ENCODE measurements at regions not wholly inside any gene's neighbourhood (a gene's known extent, or its start where the extent isn't known, plus 50 kb on each side); places are given as distances from the start of the nearest gene placed in this dataset.

DNA sequence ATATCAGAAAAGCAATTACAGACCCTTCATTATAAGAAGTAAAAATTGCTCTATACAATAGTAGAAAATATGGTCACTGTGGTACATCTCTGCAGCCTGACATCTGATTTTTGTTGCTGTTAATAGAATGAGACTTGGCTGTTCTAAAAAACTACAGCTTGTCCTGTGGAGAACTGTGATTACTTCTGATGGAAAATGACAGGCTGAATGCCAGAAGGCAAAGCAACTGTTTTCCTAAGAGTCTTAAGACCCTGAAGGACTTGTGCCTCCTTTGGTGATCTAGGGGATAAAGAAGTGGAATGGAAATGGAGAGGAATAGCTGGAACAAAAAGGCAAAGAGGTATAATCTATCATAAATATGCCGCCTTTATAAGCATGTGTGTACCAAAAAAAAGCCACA lies 314.8 kb downstream of the BCHE start:
- no peak overlapping the region for H3K4me3 ChIP-seq (ENCODE audit: insufficient read depth, low read depth, low read length)
- H3K4ac ChIP-seq (ENCODE audit: low read depth, low read length) = no peak overlapping the region
- H3K56ac ChIP-seq (ENCODE audit: extremely low read depth, insufficient read depth, low read length) = no peak overlapping the region
- no peak overlapping the region for H3K4me2 ChIP-seq (ENCODE audit: low read depth, low read length)
- no peak overlapping the region for H4K5ac ChIP-seq (ENCODE audit: low read depth, low read length)
- no peak for TF ChIP-seq RCOR1 (IDR thresholded peaks at IDR 0.05; ENCODE audit: insufficient replicate concordance, low read length)
- TF ChIP-seq, protein P1, sequence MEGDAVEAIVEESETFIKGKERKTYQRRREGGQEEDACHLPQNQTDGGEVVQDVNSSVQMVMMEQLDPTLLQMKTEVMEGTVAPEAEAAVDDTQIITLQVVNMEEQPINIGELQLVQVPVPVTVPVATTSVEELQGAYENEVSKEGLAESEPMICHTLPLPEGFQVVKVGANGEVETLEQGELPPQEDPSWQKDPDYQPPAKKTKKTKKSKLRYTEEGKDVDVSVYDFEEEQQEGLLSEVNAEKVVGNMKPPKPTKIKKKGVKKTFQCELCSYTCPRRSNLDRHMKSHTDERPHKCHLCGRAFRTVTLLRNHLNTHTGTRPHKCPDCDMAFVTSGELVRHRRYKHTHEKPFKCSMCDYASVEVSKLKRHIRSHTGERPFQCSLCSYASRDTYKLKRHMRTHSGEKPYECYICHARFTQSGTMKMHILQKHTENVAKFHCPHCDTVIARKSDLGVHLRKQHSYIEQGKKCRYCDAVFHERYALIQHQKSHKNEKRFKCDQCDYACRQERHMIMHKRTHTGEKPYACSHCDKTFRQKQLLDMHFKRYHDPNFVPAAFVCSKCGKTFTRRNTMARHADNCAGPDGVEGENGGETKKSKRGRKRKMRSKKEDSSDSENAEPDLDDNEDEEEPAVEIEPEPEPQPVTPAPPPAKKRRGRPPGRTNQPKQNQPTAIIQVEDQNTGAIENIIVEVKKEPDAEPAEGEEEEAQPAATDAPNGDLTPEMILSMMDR (conservative IDR thresholded peaks at IDR 0.05; ENCODE audit: low read depth, low read length) = no peak
- no peak overlapping the region for H4K8ac ChIP-seq (ENCODE audit: low read depth in 2 of 2, low read length in 2 of 2)
- H2AFZ ChIP-seq (replicated peaks; ENCODE audit: low read length, poor library complexity) = no peak overlapping the region
- H2BK120ac ChIP-seq (ENCODE audit: low read depth, low read length) = no peak overlapping the region
- no peak for DNase-seq
- no peaks in the 10 kb centered on the region for H3K36me3 ChIP-seq (ENCODE audit: control insufficient read depth, insufficient read depth, low read length)
- no peak overlapping the region for H2AK9ac ChIP-seq (replicated peaks; ENCODE audit: low read depth, low read length, poor library complexity)
- no peak overlapping the region for H3K18ac ChIP-seq (ENCODE audit: low read depth, low read length)
- intact Hi-C loops (cut with micrococcal nuclease) (no loop called here), dilution Hi-C loops (cut with HindIII; ENCODE audit: low sequenced_read_pairs, unreplicated experiment) (no loop called here), in situ Hi-C loops (cut with MboI; ENCODE audit: low sequenced_read_pairs) (no loop called here)
- no CpG with 5 or more reads among the region's 1 CpG for WGBS, 2 experiments (ENCODE audit: extremely low coverage in 2 of 2, insufficient read length in 1 of 2)
- H3K14ac ChIP-seq (replicated peaks; ENCODE audit: low read depth, low read length) = no peak overlapping the region
- H3K23ac ChIP-seq (ENCODE audit: low read depth, low read length) = no peak overlapping the region
- H3K9me3 ChIP-seq (ENCODE audit: control insufficient read depth, insufficient read depth, low read length) = no peaks in the 10 kb centered on the region
- no peak for ATAC-seq (ENCODE audit: low read depth)
- no peaks in the 10 kb centered on the region for H3K27me3 ChIP-seq (ENCODE audit: control insufficient read depth, insufficient read depth, low read length)
- H2BK15ac ChIP-seq (ENCODE audit: low read depth, low read length) = no peak overlapping the region
- no peaks in the 10 kb centered on the region for H4K20me1 ChIP-seq (ENCODE audit: insufficient read depth, low read length)
- H3K4me1 ChIP-seq (ENCODE audit: control insufficient read depth, insufficient read depth, low read length) = no peaks in the 10 kb centered on the region
- H3K79me1 ChIP-seq (ENCODE audit: low read depth in 1 of 2, low read length in 2 of 2) = no peaks in the 10 kb centered on the region
- no peak overlapping the region for H2BK20ac ChIP-seq (ENCODE audit: low read depth, low read length)
- H3K9ac ChIP-seq (ENCODE audit: low read depth, low read length) = no peak overlapping the region
- ChIA-PET CTCF (no interaction called here), POLR2A (ENCODE audit: unreplicated experiment) (no interaction called here)
- H2BK5ac ChIP-seq (ENCODE audit: low read depth, low read length, poor library complexity, severe bottlenecking) = no peak overlapping the region
- H3K27ac ChIP-seq (ENCODE audit: insufficient read depth, low read length) = no peak overlapping the region
- BruUV-seq (replicated peaks) = no TSS peak
- no peak overlapping the region for H2AK5ac ChIP-seq (ENCODE audit: low read depth, low read length)
- no peaks in the 10 kb centered on the region for H3K9me1 ChIP-seq (ENCODE audit: insufficient read depth, low read length)
- H4K91ac ChIP-seq (ENCODE audit: insufficient read depth, low read depth, low read length) = no peak overlapping the region

Data from IMR-90 (cell line).